ENCODE measurements at regions not wholly inside any gene's neighbourhood (a gene's known extent, or its start where the extent isn't known, plus 50 kb on each side); places are given as distances from the start of the nearest gene placed in this dataset.

- Histone ChIP-seq H3K4me3 (replicated peaks; ENCODE audit: low read depth, low read length) (no peak overlapping the region), H3K27me3 (replicated peaks; ENCODE audit: control insufficient read depth, insufficient read depth, low read length) (no peaks in the 10 kb centered on the region), H3K36me3 (ENCODE audit: control insufficient read depth, insufficient read depth, low read length) (no peaks in the 10 kb centered on the region)
- no peak for TF ChIP-seq CTCF (IDR thresholded peaks at IDR 0.05; ENCODE audit: insufficient read depth, low read length, poor library complexity, severe bottlenecking)
- DNase-seq (ENCODE audit: extremely low read depth, insufficient read length), result no peak
Observed at GRCh38 chr12:77682488-77682887, 148.2 kb upstream of the NAV3 start.

DNA sequence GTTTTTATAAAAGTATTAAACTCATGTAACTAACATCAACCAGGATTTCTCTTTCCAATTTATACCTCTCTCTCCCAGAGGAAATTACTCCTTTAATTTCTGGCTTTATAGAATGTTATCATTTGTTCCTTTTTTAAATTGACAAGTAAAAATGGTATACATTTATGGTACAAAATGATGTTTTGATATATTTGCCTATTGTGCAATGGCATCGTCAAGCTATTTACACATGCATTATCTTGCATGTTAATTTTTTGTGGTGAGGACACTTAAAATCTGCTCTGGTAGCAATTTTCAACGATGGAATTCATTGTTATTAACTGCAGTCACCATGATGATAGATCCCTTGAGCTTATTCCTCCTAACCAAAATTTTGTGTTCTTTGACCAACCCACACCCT is 149.0 kb upstream of the NAV3 start:
- Histone ChIP-seq H3K36me3 (ENCODE audit: control insufficient read depth, insufficient read depth, low read length) (no peaks in the 10 kb centered on the region), H3K4me3 (replicated peaks; ENCODE audit: low read depth, low read length) (no peak overlapping the region), H3K27me3 (replicated peaks; ENCODE audit: control insufficient read depth, insufficient read depth, low read length) (no peaks in the 10 kb centered on the region)
- no peak for TF ChIP-seq CTCF (IDR thresholded peaks at IDR 0.05; ENCODE audit: insufficient read depth, low read length, poor library complexity, severe bottlenecking)
- no peak for DNase-seq (ENCODE audit: extremely low read depth, insufficient read length)

GRCh38 chr12:77679686-77680085 is 151.0 kb upstream of the NAV3 start:
- no peak for DNase-seq (ENCODE audit: extremely low read depth, insufficient read length)
- no peak for TF ChIP-seq CTCF (IDR thresholded peaks at IDR 0.05; ENCODE audit: insufficient read depth, low read length, poor library complexity, severe bottlenecking)
- no peaks in the 10 kb centered on the region for H3K36me3 ChIP-seq (ENCODE audit: control insufficient read depth, insufficient read depth, low read length)
- no peak overlapping the region for H3K4me3 ChIP-seq (replicated peaks; ENCODE audit: low read depth, low read length)
- H3K27me3 ChIP-seq (replicated peaks; ENCODE audit: control insufficient read depth, insufficient read depth, low read length), result no peaks in the 10 kb centered on the region

DNA sequence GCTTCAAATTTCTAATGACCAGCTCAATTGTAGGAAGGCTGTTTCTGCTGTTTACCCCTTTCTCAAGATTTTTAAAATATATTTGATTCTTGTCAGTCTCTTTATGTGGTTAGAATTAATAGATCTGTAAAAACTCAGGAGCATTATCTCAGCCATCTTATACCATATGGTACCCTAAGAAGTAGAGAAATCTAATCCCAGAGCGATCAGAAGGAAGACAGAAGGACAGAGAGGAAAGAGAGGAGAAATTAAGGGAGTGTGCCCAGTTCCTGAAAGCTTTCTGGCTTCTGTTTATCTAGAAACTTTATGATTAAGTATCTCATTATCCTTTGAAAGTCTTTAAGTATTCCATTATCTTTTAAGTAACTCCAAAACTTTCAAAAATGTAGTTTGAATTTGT is 152.1 kb upstream of the NAV3 start:
- H3K36me3 ChIP-seq (ENCODE audit: control insufficient read depth, insufficient read depth, low read length), result no peaks in the 10 kb centered on the region
- no peaks in the 10 kb centered on the region for H3K27me3 ChIP-seq (replicated peaks; ENCODE audit: control insufficient read depth, insufficient read depth, low read length)
- DNase-seq (ENCODE audit: extremely low read depth, insufficient read length), result no peak
- no peak for TF ChIP-seq CTCF (IDR thresholded peaks at IDR 0.05; ENCODE audit: insufficient read depth, low read length, poor library complexity, severe bottlenecking)
- H3K4me3 ChIP-seq (replicated peaks; ENCODE audit: low read depth, low read length), result no peak overlapping the region

GRCh38 chr12:77667101-77667500 is 163.6 kb upstream of the NAV3 start:
- TF ChIP-seq CTCF (IDR thresholded peaks at IDR 0.05; ENCODE audit: insufficient read depth, low read length, poor library complexity, severe bottlenecking), result no peak
- DNase-seq (ENCODE audit: extremely low read depth, insufficient read length), result no peak
- H3K36me3 ChIP-seq (ENCODE audit: control insufficient read depth, insufficient read depth, low read length), result no peaks in the 10 kb centered on the region
- H3K27me3 ChIP-seq (replicated peaks; ENCODE audit: control insufficient read depth, insufficient read depth, low read length), result no peaks in the 10 kb centered on the region
- no peak overlapping the region for H3K4me3 ChIP-seq (replicated peaks; ENCODE audit: low read depth, low read length)

- DNase-seq (ENCODE audit: extremely low read depth, insufficient read length), result no peak
- H3K4me3 ChIP-seq (replicated peaks; ENCODE audit: low read depth, low read length), result no peak overlapping the region
- no peaks in the 10 kb centered on the region for H3K27me3 ChIP-seq (replicated peaks; ENCODE audit: control insufficient read depth, insufficient read depth, low read length)
- no peaks in the 10 kb centered on the region for H3K36me3 ChIP-seq (ENCODE audit: control insufficient read depth, insufficient read depth, low read length)
- no peak for TF ChIP-seq CTCF (IDR thresholded peaks at IDR 0.05; ENCODE audit: insufficient read depth, low read length, poor library complexity, severe bottlenecking)
Observed at GRCh38 chr12:77648716-77649115, 182.0 kb upstream of the NAV3 start.
